Fibroblast of mammary gland (primary cell): ENCODE measurements at regions not wholly inside any gene's neighbourhood (a gene's known extent, or its start where the extent isn't known, plus 50 kb on each side); places are given as distances from the start of the nearest gene placed in this dataset.
A peak's percentile ranks its signal among the peaks of the same experiment; 100 is the strongest.
"Not testable (repeated sequence)": the region's sequence is repeated elsewhere in the genome, so short reads cannot be mapped to it uniquely, and the experiment has no call there.

Source experiments
- DNase-seq: peaks from one replicate; pipeline ENCODE4 v3.0.0-alpha.2; 2010; ENCODE audit warnings: low read depth
- H3K4me3 ChIP-seq: 2 replicates; pipeline ENCODE4 v1.5.1; 2011; ENCODE audit warnings: low read depth, mild to moderate bottlenecking, low read length, moderate library complexity; ENCODE audit not compliant: control insufficient read depth
- CTCF ChIP-seq: conservative IDR thresholded peaks from 2 replicates; pipeline ENCODE4 v1.5.1; 2011; ENCODE audit warnings: low read depth, low read length, inconsistent platforms; ENCODE audit not compliant: control insufficient read depth, insufficient read depth

GRCh38 chr1:214136324-214136919 is 144.5 kb upstream of the SMYD2 start:
- H3K4me3 ChIP-seq = no peak overlapping the region
- DNase-seq = no peak
- no peak for TF ChIP-seq CTCF

GRCh38 chr1:214141486-214141885 is 139.5 kb upstream of the SMYD2 start:
- no peak overlapping the region for H3K4me3 ChIP-seq
- DNase-seq = no peak
- TF ChIP-seq CTCF = no peak

- no peak for TF ChIP-seq CTCF
Measured at GRCh38 chr1:214143006-214143992, 137.7 kb upstream of the SMYD2 start.

GRCh38 chr1:214144521-214144920 is 136.4 kb upstream of the SMYD2 start:
- not testable (repeated sequence) for DNase-seq, H3K4me3 ChIP-seq

More at GRCh38 chr1:214143006-214143992, 137.7 kb upstream of the SMYD2 start:
- H3K4me3 ChIP-seq = no peak overlapping the region
- no peak for DNase-seq

- DNase-seq = peak; percentile 5
- no peak overlapping the region for H3K4me3 ChIP-seq
- no peak for TF ChIP-seq CTCF
Measured at GRCh38 chr1:214146523-214146922, 134.4 kb upstream of the SMYD2 start.

- DNase-seq = no peak
- H3K4me3 ChIP-seq = no peak overlapping the region
- no peak for TF ChIP-seq CTCF
Measured at GRCh38 chr1:214154596-214155292, 126.2 kb upstream of the SMYD2 start.
